ENCODE measurements at regions not wholly inside any gene's neighbourhood (a gene's known extent, or its start where the extent isn't known, plus 50 kb on each side); places are given as distances from the start of the nearest gene placed in this dataset.

DNA sequence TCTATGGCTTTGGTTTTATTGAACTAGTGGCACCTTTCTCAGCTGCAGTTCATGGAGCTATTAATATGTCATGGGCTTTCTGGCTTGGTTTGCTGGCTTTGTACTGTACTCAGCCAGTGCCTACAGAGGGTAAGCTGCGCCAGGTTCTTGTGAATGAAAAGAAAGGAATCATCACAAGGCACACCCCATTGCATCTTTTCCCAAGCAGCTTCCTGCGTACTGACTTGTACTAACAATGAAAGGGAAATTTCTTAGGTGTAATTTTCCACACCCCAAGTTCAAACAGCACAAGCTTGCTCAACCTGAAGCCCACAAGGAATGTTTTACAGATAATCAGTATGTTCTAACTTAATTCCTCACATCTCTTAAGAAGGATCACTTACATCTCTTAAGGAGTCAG, 78.0 kb upstream of the TNFSF18 start:
- Histone ChIP-seq H3K9me2 (replicated peaks; ENCODE audit: low read depth, low read length) (no peaks in the 10 kb centered on the region), H3K4me1 (ENCODE audit: insufficient read depth, low read length, poor library complexity, severe bottlenecking) (no peaks in the 10 kb centered on the region), H3K9me3 (ENCODE audit: insufficient read depth, low read depth, low read length) (no peaks in the 10 kb centered on the region), H3K27me3 (ENCODE audit: insufficient read depth, low read length, poor library complexity, severe bottlenecking) (no peaks in the 10 kb centered on the region), H3K9ac (ENCODE audit: low read depth, low read length, poor library complexity, severe bottlenecking) (no peak overlapping the region), H3K79me2 (ENCODE audit: insufficient read depth, low read length) (no peaks in the 10 kb centered on the region), H3K4me2 (ENCODE audit: low read depth, low read length, poor library complexity, severe bottlenecking) (no peak overlapping the region), H2AFZ (ENCODE audit: low read length) (no peak overlapping the region), H3K36me3 (ENCODE audit: insufficient read depth, low read length) (no peaks in the 10 kb centered on the region), H4K20me1 (ENCODE audit: insufficient read depth, low read length, poor library complexity, severe bottlenecking) (no peaks in the 10 kb centered on the region), H3K4me3 (ENCODE audit: low read length, poor library complexity, severe bottlenecking) (no peak overlapping the region), H3F3A (ENCODE audit: low read depth) (no peaks in the 10 kb centered on the region)
- TF ChIP-seq, protein P1, sequence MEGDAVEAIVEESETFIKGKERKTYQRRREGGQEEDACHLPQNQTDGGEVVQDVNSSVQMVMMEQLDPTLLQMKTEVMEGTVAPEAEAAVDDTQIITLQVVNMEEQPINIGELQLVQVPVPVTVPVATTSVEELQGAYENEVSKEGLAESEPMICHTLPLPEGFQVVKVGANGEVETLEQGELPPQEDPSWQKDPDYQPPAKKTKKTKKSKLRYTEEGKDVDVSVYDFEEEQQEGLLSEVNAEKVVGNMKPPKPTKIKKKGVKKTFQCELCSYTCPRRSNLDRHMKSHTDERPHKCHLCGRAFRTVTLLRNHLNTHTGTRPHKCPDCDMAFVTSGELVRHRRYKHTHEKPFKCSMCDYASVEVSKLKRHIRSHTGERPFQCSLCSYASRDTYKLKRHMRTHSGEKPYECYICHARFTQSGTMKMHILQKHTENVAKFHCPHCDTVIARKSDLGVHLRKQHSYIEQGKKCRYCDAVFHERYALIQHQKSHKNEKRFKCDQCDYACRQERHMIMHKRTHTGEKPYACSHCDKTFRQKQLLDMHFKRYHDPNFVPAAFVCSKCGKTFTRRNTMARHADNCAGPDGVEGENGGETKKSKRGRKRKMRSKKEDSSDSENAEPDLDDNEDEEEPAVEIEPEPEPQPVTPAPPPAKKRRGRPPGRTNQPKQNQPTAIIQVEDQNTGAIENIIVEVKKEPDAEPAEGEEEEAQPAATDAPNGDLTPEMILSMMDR (conservative IDR thresholded peaks at IDR 0.05; ENCODE audit: low read length), result no peak
- TF ChIP-seq EZH2phosphoT487 (IDR thresholded peaks at IDR 0.05; ENCODE audit: borderline replicate concordance), result no peak

DNA sequence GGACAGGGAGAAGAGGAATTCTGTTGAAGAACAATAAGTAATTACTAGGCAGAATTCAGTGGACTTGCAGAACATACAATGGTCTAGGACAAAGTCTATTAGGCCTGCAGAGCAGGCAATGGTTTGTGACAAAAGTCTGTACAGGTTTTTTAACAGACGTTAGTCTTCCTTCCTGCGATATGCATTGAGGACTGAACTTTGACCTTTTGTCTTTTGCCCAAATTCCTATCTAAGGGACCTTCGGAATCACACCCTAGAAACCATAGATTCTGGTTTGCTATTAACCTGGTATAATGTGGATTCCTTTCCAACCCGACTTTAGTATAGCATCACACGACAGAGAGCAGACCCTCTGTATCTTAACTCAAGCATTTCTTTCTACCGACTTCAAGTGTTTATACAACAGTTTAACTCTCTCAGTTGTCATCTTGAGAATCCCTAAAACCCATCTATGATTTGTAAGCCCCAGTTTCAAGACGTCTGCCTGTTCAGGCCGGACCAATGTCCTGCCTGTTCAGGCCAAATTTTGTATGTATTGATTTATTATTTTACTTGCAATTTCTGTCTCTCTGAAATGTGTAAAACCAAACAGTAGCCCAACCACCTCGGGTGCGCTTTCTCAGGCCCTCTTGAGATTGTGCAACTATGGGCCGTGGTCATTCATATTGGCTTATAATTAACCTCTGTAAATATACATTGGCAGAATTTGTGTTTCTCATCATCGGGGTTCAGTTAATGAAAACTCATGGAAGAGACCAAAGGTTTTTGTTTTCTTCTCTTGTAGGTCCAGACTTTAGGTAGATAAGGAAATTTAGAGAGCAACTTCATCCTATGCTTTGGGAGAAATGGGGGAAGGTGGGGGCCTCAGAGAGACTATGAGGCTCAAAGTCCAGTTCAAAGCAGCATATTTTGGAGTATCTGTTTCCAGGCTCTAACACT, 76.9 kb upstream of the TNFSF18 start:
- Histone ChIP-seq H4K20me1 (ENCODE audit: insufficient read depth, low read length, poor library complexity, severe bottlenecking) (no peaks in the 10 kb centered on the region), H3K27me3 (ENCODE audit: insufficient read depth, low read length, poor library complexity, severe bottlenecking) (no peaks in the 10 kb centered on the region), H2AFZ (ENCODE audit: low read length) (no peak overlapping the region), H3K79me2 (ENCODE audit: insufficient read depth, low read length) (no peaks in the 10 kb centered on the region), H3K9ac (ENCODE audit: low read depth, low read length, poor library complexity, severe bottlenecking) (no peak overlapping the region), H3K4me2 (ENCODE audit: low read depth, low read length, poor library complexity, severe bottlenecking) (no peak overlapping the region), H3K36me3 (ENCODE audit: insufficient read depth, low read length) (no peaks in the 10 kb centered on the region), H3K4me3 (ENCODE audit: low read length, poor library complexity, severe bottlenecking) (no peak overlapping the region), H3F3A (ENCODE audit: low read depth) (no peaks in the 10 kb centered on the region), H3K9me3 (ENCODE audit: insufficient read depth, low read depth, low read length) (no peaks in the 10 kb centered on the region), H3K4me1 (ENCODE audit: insufficient read depth, low read length, poor library complexity, severe bottlenecking) (peaks cover 6% of the 10 kb centered on the region), H3K9me2 (replicated peaks; ENCODE audit: low read depth, low read length) (no peaks in the 10 kb centered on the region)
- no peak for TF ChIP-seq EZH2phosphoT487 (IDR thresholded peaks at IDR 0.05; ENCODE audit: borderline replicate concordance)
- TF ChIP-seq, protein P1 (conservative IDR thresholded peaks at IDR 0.05; ENCODE audit: low read length), result no peak

- no peaks in the 10 kb centered on the region for H3K9me3 ChIP-seq (ENCODE audit: insufficient read depth, low read depth, low read length)
- H3F3A ChIP-seq (ENCODE audit: low read depth), result no peaks in the 10 kb centered on the region
- TF ChIP-seq, protein P1 (conservative IDR thresholded peaks at IDR 0.05; ENCODE audit: low read length), result no peak
- no peak for TF ChIP-seq EZH2phosphoT487 (IDR thresholded peaks at IDR 0.05; ENCODE audit: borderline replicate concordance)
- H3K4me2 ChIP-seq (ENCODE audit: low read depth, low read length, poor library complexity, severe bottlenecking), result no peak overlapping the region
- H3K27me3 ChIP-seq (ENCODE audit: insufficient read depth, low read length, poor library complexity, severe bottlenecking), result no peaks in the 10 kb centered on the region
- H2AFZ ChIP-seq (ENCODE audit: low read length), result no peak overlapping the region
- no peak overlapping the region for H3K9ac ChIP-seq (ENCODE audit: low read depth, low read length, poor library complexity, severe bottlenecking)
- H3K9me2 ChIP-seq (replicated peaks; ENCODE audit: low read depth, low read length), result no peaks in the 10 kb centered on the region
- H4K20me1 ChIP-seq (ENCODE audit: insufficient read depth, low read length, poor library complexity, severe bottlenecking), result no peaks in the 10 kb centered on the region
- no peaks in the 10 kb centered on the region for H3K36me3 ChIP-seq (ENCODE audit: insufficient read depth, low read length)
- H3K4me1 ChIP-seq (ENCODE audit: insufficient read depth, low read length, poor library complexity, severe bottlenecking), result peaks cover 6% of the 10 kb centered on the region
- no peaks in the 10 kb centered on the region for H3K79me2 ChIP-seq (ENCODE audit: insufficient read depth, low read length)
- no peak overlapping the region for H3K4me3 ChIP-seq (ENCODE audit: low read length, poor library complexity, severe bottlenecking)
Observed at GRCh38 chr1:173126421-173126820, 75.7 kb upstream of the TNFSF18 start.

Data from Loucy (cell line).